ENCODE measurements at regions not wholly inside any gene's neighbourhood (a gene's known extent, or its start where the extent isn't known, plus 50 kb on each side); places are given as distances from the start of the nearest gene placed in this dataset.

GRCh38 chr6:154614101-154614500 lies 103.6 kb upstream of the CNKSR3 start:
- Histone ChIP-seq H3K4me1 (ENCODE audit: control insufficient read depth in 1 of 2, insufficient read depth in 2 of 2, low read length in 2 of 2) (no peaks in the 10 kb centered on the region), H3K27ac (ENCODE audit: low read depth in 1 of 2, low read length in 2 of 2) (no peak overlapping the region), H3K27me3 (ENCODE audit: control insufficient read depth in 2 of 2, insufficient read depth in 2 of 2, low read length in 2 of 2) (no peaks in the 10 kb centered on the region), H2AFZ (ENCODE audit: insufficient read depth, low read depth, low read length, poor library complexity, severe bottlenecking) (no peak overlapping the region), H3K4me3 (replicated peaks in 1 of 3; ENCODE audit: low read depth in 2 of 3, low read length in 3 of 3) (no peak overlapping the region), H3K9me3 (replicated peaks in 1 of 2; ENCODE audit: control insufficient read depth in 1 of 2, insufficient read depth in 1 of 2, low read length in 2 of 2) (no peaks in the 10 kb centered on the region), H4K20me1 (ENCODE audit: insufficient read depth, low read length) (no peaks in the 10 kb centered on the region), H3K9ac (ENCODE audit: insufficient read depth, low read length, poor library complexity, severe bottlenecking) (no peak overlapping the region), H3K79me2 (ENCODE audit: insufficient read depth, low read length) (no peaks in the 10 kb centered on the region), H3K4me2 (replicated peaks; ENCODE audit: extremely low read depth, low read length, poor library complexity, severe bottlenecking) (no peak overlapping the region), H3K36me3 (replicated peaks in 1 of 2; ENCODE audit: control insufficient read depth in 1 of 2, insufficient read depth in 2 of 2, low read length in 2 of 2) (no peaks in the 10 kb centered on the region)
- intact Hi-C loops (cut with micrococcal nuclease) = no loop called here
- peak overlapping the region in 1 of 7 donors; percentile 42 for H3K27ac Mint-ChIP-seq
- no peaks in the 10 kb centered on the region for H3K4me1 Mint-ChIP-seq
- H3K4me3 Mint-ChIP-seq = no peak overlapping the region
- peaks cover 0 to 2% (median 0%) of the 10 kb centered on the region in 7 donors for H3K9me3 Mint-ChIP-seq
- H3K27me3 Mint-ChIP-seq (ENCODE audit: low read depth in 3 of 3) = no peaks in the 10 kb centered on the region
- no CpG with 5 or more reads among the region's 4 CpGs for WGBS (ENCODE audit: insufficient coverage)
- DNase-seq = no peak
- TF ChIP-seq CTCF (IDR thresholded peaks at IDR 0.05) = no peak
- H3K36me3 Mint-ChIP-seq = no peaks in the 10 kb centered on the region

GRCh38 chr6:154614641-154615040 lies 104.2 kb upstream of the CNKSR3 start:
- TF ChIP-seq CTCF (IDR thresholded peaks at IDR 0.05) = no peak
- no peak overlapping the region for H3K27ac Mint-ChIP-seq

More at GRCh38 chr6:154614641-154615040, 104.2 kb upstream of the CNKSR3 start:
- 93% methylated on average over 3 of the region's 4 CpGs for WGBS (ENCODE audit: insufficient coverage)
- Histone ChIP-seq H2AFZ (ENCODE audit: insufficient read depth, low read depth, low read length, poor library complexity, severe bottlenecking) (no peak overlapping the region), H3K27me3 (ENCODE audit: control insufficient read depth in 2 of 2, insufficient read depth in 2 of 2, low read length in 2 of 2) (no peaks in the 10 kb centered on the region), H3K27ac (ENCODE audit: low read depth in 1 of 2, low read length in 2 of 2) (no peak overlapping the region), H3K4me3 (replicated peaks in 1 of 3; ENCODE audit: low read depth in 2 of 3, low read length in 3 of 3) (no peak overlapping the region), H3K4me2 (replicated peaks; ENCODE audit: extremely low read depth, low read length, poor library complexity, severe bottlenecking) (no peak overlapping the region), H4K20me1 (ENCODE audit: insufficient read depth, low read length) (no peaks in the 10 kb centered on the region), H3K9me3 (replicated peaks in 1 of 2; ENCODE audit: control insufficient read depth in 1 of 2, insufficient read depth in 1 of 2, low read length in 2 of 2) (no peaks in the 10 kb centered on the region), H3K9ac (ENCODE audit: insufficient read depth, low read length, poor library complexity, severe bottlenecking) (no peak overlapping the region), H3K4me1 (ENCODE audit: control insufficient read depth in 1 of 2, insufficient read depth in 2 of 2, low read length in 2 of 2) (no peaks in the 10 kb centered on the region), H3K36me3 (replicated peaks in 1 of 2; ENCODE audit: control insufficient read depth in 1 of 2, insufficient read depth in 2 of 2, low read length in 2 of 2) (no peaks in the 10 kb centered on the region), H3K79me2 (ENCODE audit: insufficient read depth, low read length) (no peaks in the 10 kb centered on the region)
- no peak for DNase-seq
- intact Hi-C loops (cut with micrococcal nuclease) = no loop called here
- Mint-ChIP-seq H3K9me3 (peaks cover 0 to 2% (median 0%) of the 10 kb centered on the region in 7 donors), H3K27me3 (ENCODE audit: low read depth in 3 of 3) (no peaks in the 10 kb centered on the region), H3K4me3 (no peak overlapping the region), H3K4me1 (no peaks in the 10 kb centered on the region), H3K36me3 (no peaks in the 10 kb centered on the region)
